GM12878 (cell line): ENCODE measurements at regions not wholly inside any gene's neighbourhood (a gene's known extent, or its start where the extent isn't known, plus 50 kb on each side); places are given as distances from the start of the nearest gene placed in this dataset.

Experiments
- ATAC-seq: fragments of 200-7000 bp; cut with Tn5 transposase; 3 replicates; pipeline ENCODE4 v1.9.1; 2020; ENCODE audit warnings: mild to moderate bottlenecking, moderate library complexity
- BruUV-seq: library from RNA; stranded (reverse); fragments of 400-500 nt; replicated peaks from 2 replicates; lab custom pipeline; 2021; lab: Mats Ljungman, UMichigan
- CTCF ChIA-PET: fragments of 300-600 bp; sonication (Branson Sonifier 250); formaldehyde crosslinking; extraction: SDS; loops from one replicate; lab custom pipeline; 2021; ENCODE audit warnings: inconsistent platforms; lab: Yijun Ruan, JAX
- POLR2A ChIA-PET: fragments of 350-600 bp; formaldehyde crosslinking; extraction: SDS; loops from one replicate; lab custom pipeline; 2021; ENCODE audit warnings: inconsistent platforms; lab: Charles Lee
- RAD21 ChIA-PET: fragments of 300-600 bp; sonication (Branson Sonifier 250); formaldehyde crosslinking; loops from one replicate; lab custom pipeline; 2023; ENCODE audit warnings: antibody characterized with exemption; ENCODE audit not compliant: unreplicated experiment; lab: Charles Lee
- SMC1A ChIA-PET: fragments of 300-600 bp; sonication (Branson Sonifier 250); formaldehyde crosslinking; loops from one replicate; lab custom pipeline; 2023; ENCODE audit not compliant: unreplicated experiment, uncharacterized antibody; lab: Charles Lee
- DNase-seq: peaks from one replicate; pipeline ENCODE4 v3.0.0-alpha.2; 2011; ENCODE audit warnings: low read depth, low spot score
- FAIRE-seq: peaks from 3 replicates; lab custom pipeline; 2011; peaks lifted over from hg19 to GRCh38; lab: Jason Lieb, UNC
- H2AFZ ChIP-seq: 2 replicates; pipeline ENCODE4 v1.6.0; 2011; ENCODE audit warnings: low read depth, low read length, control low read depth; ENCODE audit not compliant: control insufficient read depth
- H3K27ac ChIP-seq: 2 replicates; pipeline ENCODE4 v1.5.1; 2011; ENCODE audit warnings: control low read depth; ENCODE audit not compliant: control insufficient read depth, insufficient read depth
- H3K27me3 ChIP-seq, 2 experiments: replicated peaks in 1 of 2; 2 replicates each; pipeline versions ENCODE4 v1.6.0 to v1.6.1; 2011; ENCODE audit warnings: low read length in 1 of 2; ENCODE audit not compliant: control insufficient read depth in 2 of 2, insufficient read depth in 2 of 2
- H3K36me3 ChIP-seq, 2 experiments: 2 replicates each; pipeline ENCODE4 v1.5.1; 2011; ENCODE audit warnings: low read length in 1 of 2; ENCODE audit not compliant: control insufficient read depth in 2 of 2, insufficient read depth in 2 of 2
- H3K4me1 ChIP-seq: 2 replicates; pipeline ENCODE4 v1.6.1; 2011; ENCODE audit warnings: mild to moderate bottlenecking, low read length, moderate library complexity, mixed read lengths; ENCODE audit not compliant: control insufficient read depth, insufficient read depth
- H3K4me2 ChIP-seq: 2 replicates; pipeline ENCODE4 v1.6.0; 2011; ENCODE audit warnings: control low read depth; ENCODE audit not compliant: control insufficient read depth, insufficient read depth
- H3K4me3 ChIP-seq: fragments of 200-600 bp; sonication (generic); 2 replicates; pipeline ENCODE4 v1.5.1; 2016
- H3K79me2 ChIP-seq: 2 replicates; pipeline ENCODE4 v1.6.0; 2011; ENCODE audit warnings: low read length; ENCODE audit not compliant: control insufficient read depth, insufficient read depth
- H3K9ac ChIP-seq: 2 replicates; pipeline ENCODE4 v1.8.0; 2011; ENCODE audit warnings: low read length, control low read depth, mixed read lengths; ENCODE audit not compliant: control insufficient read depth, insufficient read depth
- H3K9me3 ChIP-seq: replicated peaks from 3 replicates; pipeline ENCODE4 v1.5.1; 2011; ENCODE audit warnings: mild to moderate bottlenecking, low read length; ENCODE audit not compliant: control insufficient read depth, insufficient read depth
- H4K20me1 ChIP-seq: 2 replicates; pipeline ENCODE4 v1.6.0; 2011; ENCODE audit not compliant: control insufficient read depth, insufficient read depth
- BCL11A ChIP-seq: IDR thresholded peaks from 2 replicates; pipeline ENCODE4 v1.6.1; 2011; ENCODE audit warnings: low read depth, low read length
- CTCF ChIP-seq, 3 experiments: IDR thresholded peaks in 2 of 3; conservative IDR thresholded peaks in 1 of 3; 2 replicates each; pipeline ENCODE4 v1.5.1; 2011; ENCODE audit warnings: low read depth in 3 of 3, low read length in 3 of 3, mild to moderate bottlenecking in 3 of 3, control low read depth in 2 of 3, moderate library complexity in 2 of 3, inconsistent platforms in 1 of 3, mixed read lengths in 1 of 3; ENCODE audit not compliant: control insufficient read depth in 2 of 3, insufficient read depth in 1 of 3; ENCODE audit errors: extremely low read depth in 1 of 3
- EED ChIP-seq: sonication (generic); IDR thresholded peaks from 2 replicates; pipeline ENCODE4 v1.6.1; 2016; ENCODE audit warnings: antibody characterized with exemption, low read depth
- EGR1 ChIP-seq, 2 experiments: IDR thresholded peaks; 1 replicate in 1 of 2; 2 replicates in 1 of 2; pipeline ENCODE4 v1.6.1; 2011 to 2012; ENCODE audit warnings: low read depth in 2 of 2, low read length in 2 of 2, borderline replicate concordance in 1 of 2, mild to moderate bottlenecking in 1 of 2, moderate library complexity in 1 of 2
- ELK1 ChIP-seq: IDR thresholded peaks from 2 replicates; pipeline ENCODE4 v1.6.1; 2012; ENCODE audit warnings: low read depth, low read length, improper control_type of control experiment
- IRF4 ChIP-seq: IDR thresholded peaks from 2 replicates; pipeline ENCODE4 v1.6.1; 2011; ENCODE audit warnings: low read depth, low read length
- MTA2 ChIP-seq: fragments of 450-650 bp; IDR thresholded peaks from 2 replicates; pipeline ENCODE4 v1.6.1; 2016; ENCODE audit warnings: low read depth, mild to moderate bottlenecking, moderate library complexity
- MYC ChIP-seq: IDR thresholded peaks from 2 replicates; pipeline ENCODE4 v1.6.1; 2011; ENCODE audit warnings: mild to moderate bottlenecking, low read length, moderate library complexity, inconsistent platforms; ENCODE audit not compliant: insufficient read depth, insufficient replicate concordance, insufficient read length, severe bottlenecking
- NR2C2 ChIP-seq: IDR thresholded peaks from 2 replicates; pipeline ENCODE4 v1.6.1; 2011; ENCODE audit warnings: borderline replicate concordance, low read depth; ENCODE audit not compliant: control insufficient read depth, insufficient read length
- NRF1 ChIP-seq: conservative IDR thresholded peaks from 2 replicates; pipeline ENCODE4 v1.6.1; 2011; ENCODE audit warnings: mild to moderate bottlenecking, low read depth, low read length, improper control_type of control experiment
- RB1 ChIP-seq: fragments of 450-650 bp; formaldehyde crosslinking; IDR thresholded peaks from 2 replicates; pipeline ENCODE4 v1.6.1; 2017; ENCODE audit warnings: mild to moderate bottlenecking, borderline replicate concordance
- SP1 ChIP-seq: IDR thresholded peaks from one replicate; pipeline ENCODE4 v1.6.1; 2011; ENCODE audit warnings: low read depth, low read length
- SREBF1 ChIP-seq: IDR thresholded peaks from 2 replicates; pipeline ENCODE4 v1.6.1; 2012; ENCODE audit warnings: mild to moderate bottlenecking, low read length
- STAT3 ChIP-seq: IDR thresholded peaks from 2 replicates; pipeline ENCODE4 v1.6.1; 2011; ENCODE audit warnings: low read depth, low read length, improper control_type of control experiment
- YY1 ChIP-seq: IDR thresholded peaks from 2 replicates; pipeline ENCODE4 v1.6.1; 2011; ENCODE audit warnings: low read depth, mild to moderate bottlenecking, low read length
- ZNF207 ChIP-seq: fragments of 450-650 bp; IDR thresholded peaks from 2 replicates; pipeline ENCODE4 v1.6.1; 2014; ENCODE audit warnings: antibody characterized with exemption, mild to moderate bottlenecking, borderline replicate concordance
- ZNF384 ChIP-seq: IDR thresholded peaks from 2 replicates; pipeline ENCODE4 v1.6.1; 2012; ENCODE audit warnings: low read depth, mild to moderate bottlenecking, low read length, improper control_type of control experiment, borderline replicate concordance
- WGBS: methylation state at CpG from one replicate; pipeline ENCODE4 v1.1.6; 2016; ENCODE audit warnings: low lambda C conversion rate; ENCODE audit not compliant: insufficient replicate concordance, insufficient coverage; ENCODE audit errors: missing lambda C conversion rate; 5-methylcytosine and 5-hydroxymethylcytosine counted together
- in situ Hi-C: fragments of 300-500 bp; cut with MboI; formaldehyde crosslinking; loops from 9 replicates; pipeline ENCODE4 v1.14.3; 2018; ENCODE audit warnings: mixed read lengths
- intact Hi-C: fragments of 100-400 bp; cut with micrococcal nuclease; formaldehyde crosslinking; loops from one replicate; pipeline ENCODE4 v1.14.2; 2022; ENCODE audit not compliant: unreplicated experiment
- TF ChIP-seq, protein P1 (sequence below): IDR thresholded peaks from 2 replicates; pipeline ENCODE4 v1.6.1; 2012; ENCODE audit warnings: improper control_type of control experiment, low read depth, low read length; ENCODE audit not compliant: insufficient replicate concordance

GRCh38 chr3:168881804-168882203, 781.7 kb downstream of the MECOM start:
- DNase-seq (no peak), FAIRE-seq (no peak), ATAC-seq (no peak)
- POLR2A ChIA-PET: no interaction called here
- no peak overlapping the region for H3K4me3 ChIP-seq
- CTCF ChIA-PET: interaction anchor here (0.6 kb wide), 1 partner anchor 13 kb away, joined by 3 read pairs; no protein-coding TSS in a partner anchor
- BruUV-seq: no TSS peak
- in situ Hi-C loops (no loop called here), intact Hi-C loops (no loop called here)
- no peaks in the 10 kb centered on the region for H3K36me3 ChIP-seq
- no peak overlapping the region for H2AFZ ChIP-seq
- SMC1A ChIA-PET: interaction anchor here (1.2 kb wide), 1 partner anchor 668 kb away, joined by 5 read pairs; no protein-coding TSS in a partner anchor
- no peaks in the 10 kb centered on the region for H3K27me3 ChIP-seq
- no peaks in the 10 kb centered on the region for H3K79me2 ChIP-seq
- no peak overlapping the region for H3K27ac ChIP-seq
- H3K4me1 ChIP-seq: no peaks in the 10 kb centered on the region
- H3K9me3 ChIP-seq: no peaks in the 10 kb centered on the region
- no peak overlapping the region for H3K9ac ChIP-seq
- H3K4me2 ChIP-seq: no peak overlapping the region
- RAD21 ChIA-PET: no interaction called here
- no peaks in the 10 kb centered on the region for H4K20me1 ChIP-seq
- no peak for TF ChIP-seq NR2C2
- TF ChIP-seq STAT3: no peak
- no peak for TF ChIP-seq CTCF (IDR thresholded peaks at IDR 0.05 in 2 of 3, conservative IDR thresholded peaks at IDR 0.05 in 1 of 3; ENCODE audit: control insufficient read depth in 2 of 3, extremely low read depth in 1 of 3, insufficient read depth in 1 of 3, low read depth in 3 of 3, low read length in 3 of 3)
- TF ChIP-seq YY1: no peak
- no peak for TF ChIP-seq BCL11A
- TF ChIP-seq ELK1: no peak
- no peak for TF ChIP-seq ZNF384
- no peak for TF ChIP-seq RB1
- no peak for TF ChIP-seq EED
- TF ChIP-seq EGR1 (IDR thresholded peaks at IDR 0.05; ENCODE audit: borderline replicate concordance in 1 of 2, low read depth in 2 of 2, low read length in 2 of 2): no peak
- no peak for TF ChIP-seq MYC
- TF ChIP-seq, protein P1, sequence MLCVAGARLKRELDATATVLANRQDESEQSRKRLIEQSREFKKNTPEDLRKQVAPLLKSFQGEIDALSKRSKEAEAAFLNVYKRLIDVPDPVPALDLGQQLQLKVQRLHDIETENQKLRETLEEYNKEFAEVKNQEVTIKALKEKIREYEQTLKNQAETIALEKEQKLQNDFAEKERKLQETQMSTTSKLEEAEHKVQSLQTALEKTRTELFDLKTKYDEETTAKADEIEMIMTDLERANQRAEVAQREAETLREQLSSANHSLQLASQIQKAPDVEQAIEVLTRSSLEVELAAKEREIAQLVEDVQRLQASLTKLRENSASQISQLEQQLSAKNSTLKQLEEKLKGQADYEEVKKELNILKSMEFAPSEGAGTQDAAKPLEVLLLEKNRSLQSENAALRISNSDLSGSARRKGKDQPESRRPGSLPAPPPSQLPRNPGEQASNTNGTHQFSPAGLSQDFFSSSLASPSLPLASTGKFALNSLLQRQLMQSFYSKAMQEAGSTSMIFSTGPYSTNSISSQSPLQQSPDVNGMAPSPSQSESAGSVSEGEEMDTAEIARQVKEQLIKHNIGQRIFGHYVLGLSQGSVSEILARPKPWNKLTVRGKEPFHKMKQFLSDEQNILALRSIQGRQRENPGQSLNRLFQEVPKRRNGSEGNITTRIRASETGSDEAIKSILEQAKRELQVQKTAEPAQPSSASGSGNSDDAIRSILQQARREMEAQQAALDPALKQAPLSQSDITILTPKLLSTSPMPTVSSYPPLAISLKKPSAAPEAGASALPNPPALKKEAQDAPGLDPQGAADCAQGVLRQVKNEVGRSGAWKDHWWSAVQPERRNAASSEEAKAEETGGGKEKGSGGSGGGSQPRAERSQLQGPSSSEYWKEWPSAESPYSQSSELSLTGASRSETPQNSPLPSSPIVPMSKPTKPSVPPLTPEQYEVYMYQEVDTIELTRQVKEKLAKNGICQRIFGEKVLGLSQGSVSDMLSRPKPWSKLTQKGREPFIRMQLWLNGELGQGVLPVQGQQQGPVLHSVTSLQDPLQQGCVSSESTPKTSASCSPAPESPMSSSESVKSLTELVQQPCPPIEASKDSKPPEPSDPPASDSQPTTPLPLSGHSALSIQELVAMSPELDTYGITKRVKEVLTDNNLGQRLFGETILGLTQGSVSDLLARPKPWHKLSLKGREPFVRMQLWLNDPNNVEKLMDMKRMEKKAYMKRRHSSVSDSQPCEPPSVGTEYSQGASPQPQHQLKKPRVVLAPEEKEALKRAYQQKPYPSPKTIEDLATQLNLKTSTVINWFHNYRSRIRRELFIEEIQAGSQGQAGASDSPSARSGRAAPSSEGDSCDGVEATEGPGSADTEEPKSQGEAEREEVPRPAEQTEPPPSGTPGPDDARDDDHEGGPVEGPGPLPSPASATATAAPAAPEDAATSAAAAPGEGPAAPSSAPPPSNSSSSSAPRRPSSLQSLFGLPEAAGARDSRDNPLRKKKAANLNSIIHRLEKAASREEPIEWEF: no peak
- TF ChIP-seq ZNF207: no peak
- TF ChIP-seq SREBF1: no peak
- TF ChIP-seq MTA2: no peak
- no peak for TF ChIP-seq IRF4
- no peak for TF ChIP-seq NRF1
- TF ChIP-seq SP1: no peak
- 2% methylated on average over 3 of the region's 3 CpGs for WGBS
